DND-41 (cell line): ENCODE measurements at regions not wholly inside any gene's neighbourhood (a gene's known extent, or its start where the extent isn't known, plus 50 kb on each side); places are given as distances from the start of the nearest gene placed in this dataset.

Experiments
- ATAC-seq: fragments of 200-7000 bp; cut with Tn5 transposase; 3 replicates; pipeline ENCODE4 v1.9.1; 2021; ENCODE audit warnings: low read depth; ENCODE audit not compliant: insufficient read depth
- DNase-seq: peaks from one replicate; pipeline ENCODE4 v3.0.0-alpha.2; 2020
- H2AFZ ChIP-seq: 2 replicates; pipeline ENCODE4 v1.6.0; 2012; ENCODE audit warnings: low read depth, low read length
- H3K27ac ChIP-seq: 2 replicates; pipeline ENCODE4 v1.5.1; 2012; ENCODE audit warnings: low read length, inconsistent platforms
- H3K27me3 ChIP-seq: fragments of 200-600 bp; sonication (generic); 2 replicates; pipeline ENCODE4 v1.6.0; 2012; ENCODE audit warnings: low read length, mild to moderate bottlenecking, inconsistent platforms; ENCODE audit not compliant: insufficient read depth, poor library complexity
- H3K36me3 ChIP-seq: 2 replicates; pipeline ENCODE4 v1.5.1; 2012; ENCODE audit warnings: low read length, inconsistent platforms; ENCODE audit not compliant: insufficient read depth
- H3K4me1 ChIP-seq: 2 replicates; pipeline ENCODE4 v1.5.1; 2012; ENCODE audit warnings: mild to moderate bottlenecking, low read length; ENCODE audit not compliant: insufficient read depth
- H3K4me2 ChIP-seq: 2 replicates; pipeline ENCODE4 v1.6.0; 2012; ENCODE audit warnings: mild to moderate bottlenecking, moderate library complexity, low read length, inconsistent platforms; ENCODE audit not compliant: insufficient read depth
- H3K4me3 ChIP-seq, 2 experiments: fragments of 200-600 bp in 1 of 2; shearing (Covaris generic) in 1 of 2; 2 replicates each; pipeline ENCODE4 v1.5.1; 2012 to 2016; ENCODE audit warnings: inconsistent platforms in 2 of 2, low read length in 2 of 2, mild to moderate bottlenecking in 2 of 2, low read depth in 1 of 2, moderate library complexity in 1 of 2
- H3K79me2 ChIP-seq: 2 replicates; pipeline ENCODE4 v1.6.0; 2012; ENCODE audit warnings: low read length, inconsistent platforms; ENCODE audit not compliant: insufficient read depth
- H3K9ac ChIP-seq: 2 replicates; pipeline ENCODE4 v1.6.0; 2012; ENCODE audit warnings: low read depth, mild to moderate bottlenecking, inconsistent platforms, low read length, moderate library complexity
- H3K9me3 ChIP-seq: 2 replicates; pipeline ENCODE4 v1.5.1; 2012; ENCODE audit warnings: low read length, moderate library complexity, mild to moderate bottlenecking, inconsistent platforms; ENCODE audit not compliant: insufficient read depth, severe bottlenecking
- H4K20me1 ChIP-seq: 2 replicates; pipeline ENCODE4 v1.6.0; 2012; ENCODE audit warnings: low read length; ENCODE audit not compliant: insufficient read depth
- EZH2 ChIP-seq: IDR thresholded peaks from 3 replicates; pipeline ENCODE4 v1.6.1; 2012; ENCODE audit warnings: borderline replicate concordance, low read depth, mild to moderate bottlenecking, moderate library complexity, low read length, inconsistent platforms; ENCODE audit not compliant: severe bottlenecking
- TF ChIP-seq, protein P1 (sequence below): IDR thresholded peaks from 2 replicates; pipeline ENCODE4 v1.5.1; 2012; ENCODE audit warnings: borderline replicate concordance, low read length, moderate library complexity, mild to moderate bottlenecking; ENCODE audit not compliant: poor library complexity, severe bottlenecking; ENCODE audit errors: extremely low read depth

DNA sequence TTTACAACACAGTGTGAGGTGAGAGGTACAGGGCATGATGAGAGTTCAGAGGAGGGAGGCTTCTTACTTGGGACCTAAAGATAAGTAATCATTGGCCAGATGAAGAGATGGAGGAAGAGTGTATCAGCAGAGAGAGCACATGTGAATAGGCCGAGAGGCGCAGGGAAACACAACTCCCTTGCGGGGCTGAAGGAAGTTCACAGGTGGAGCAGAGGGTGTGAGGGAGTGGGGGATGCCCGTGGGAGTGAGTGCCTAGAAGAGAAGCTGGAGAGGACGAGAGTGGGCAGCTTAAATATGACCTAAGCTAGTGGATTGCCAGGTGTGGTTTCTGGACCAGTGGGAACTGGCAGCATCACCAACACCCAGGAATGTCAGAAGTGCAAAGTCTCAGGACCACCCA is 98.2 kb upstream of the TBC1D5 start:
- no peak overlapping the region for H3K9ac ChIP-seq
- no peaks in the 10 kb centered on the region for H4K20me1 ChIP-seq
- H3K27ac ChIP-seq: no peak overlapping the region
- H3K79me2 ChIP-seq: no peaks in the 10 kb centered on the region
- H2AFZ ChIP-seq: no peak overlapping the region
- H3K27me3 ChIP-seq: no peaks in the 10 kb centered on the region
- H3K4me1 ChIP-seq: 0 out of 2 replicates have a peak, but pooled peaks cover 3% of the 10 kb centered on the region
- no peak for TF ChIP-seq EZH2
- TF ChIP-seq, protein P1, sequence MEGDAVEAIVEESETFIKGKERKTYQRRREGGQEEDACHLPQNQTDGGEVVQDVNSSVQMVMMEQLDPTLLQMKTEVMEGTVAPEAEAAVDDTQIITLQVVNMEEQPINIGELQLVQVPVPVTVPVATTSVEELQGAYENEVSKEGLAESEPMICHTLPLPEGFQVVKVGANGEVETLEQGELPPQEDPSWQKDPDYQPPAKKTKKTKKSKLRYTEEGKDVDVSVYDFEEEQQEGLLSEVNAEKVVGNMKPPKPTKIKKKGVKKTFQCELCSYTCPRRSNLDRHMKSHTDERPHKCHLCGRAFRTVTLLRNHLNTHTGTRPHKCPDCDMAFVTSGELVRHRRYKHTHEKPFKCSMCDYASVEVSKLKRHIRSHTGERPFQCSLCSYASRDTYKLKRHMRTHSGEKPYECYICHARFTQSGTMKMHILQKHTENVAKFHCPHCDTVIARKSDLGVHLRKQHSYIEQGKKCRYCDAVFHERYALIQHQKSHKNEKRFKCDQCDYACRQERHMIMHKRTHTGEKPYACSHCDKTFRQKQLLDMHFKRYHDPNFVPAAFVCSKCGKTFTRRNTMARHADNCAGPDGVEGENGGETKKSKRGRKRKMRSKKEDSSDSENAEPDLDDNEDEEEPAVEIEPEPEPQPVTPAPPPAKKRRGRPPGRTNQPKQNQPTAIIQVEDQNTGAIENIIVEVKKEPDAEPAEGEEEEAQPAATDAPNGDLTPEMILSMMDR: no peak
- no peak overlapping the region for H3K4me3 ChIP-seq
- H3K9me3 ChIP-seq: no peaks in the 10 kb centered on the region
- ATAC-seq (0 out of 3 replicates have a peak, but pooled peaks have one; percentile 5), DNase-seq (no peak)
- H3K36me3 ChIP-seq: no peaks in the 10 kb centered on the region
- no peak overlapping the region for H3K4me2 ChIP-seq

DNA sequence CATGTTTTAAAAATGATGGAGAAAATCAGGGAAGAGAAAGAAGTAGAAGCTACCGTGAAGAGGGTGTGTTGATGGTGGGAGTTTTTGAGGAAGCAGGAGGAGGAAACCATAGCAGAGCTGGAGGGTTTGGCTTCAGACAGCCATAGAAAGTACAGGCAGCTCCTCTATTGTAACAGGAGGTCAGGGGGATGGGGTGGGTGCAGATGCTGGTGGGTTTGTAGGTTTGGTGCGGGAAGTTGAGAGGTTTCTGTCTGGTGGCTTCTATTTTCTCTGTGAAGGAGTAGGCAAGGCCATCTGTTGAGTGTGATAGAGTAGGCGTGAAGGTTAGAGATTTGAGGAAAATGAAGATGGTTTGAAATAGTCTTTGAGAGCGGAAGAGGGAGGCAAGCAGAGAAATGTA is 97.7 kb upstream of the TBC1D5 start:
- no peaks in the 10 kb centered on the region for H3K36me3 ChIP-seq
- no peak overlapping the region for H3K4me2 ChIP-seq
- no peak for DNase-seq
- no peaks in the 10 kb centered on the region for H3K9me3 ChIP-seq
- no peak overlapping the region for H3K4me3 ChIP-seq
- TF ChIP-seq, protein P1: no peak
- TF ChIP-seq EZH2: no peak
- no peak overlapping the region for H3K9ac ChIP-seq
- H4K20me1 ChIP-seq: no peaks in the 10 kb centered on the region
- H2AFZ ChIP-seq: no peak overlapping the region
- H3K27me3 ChIP-seq: no peaks in the 10 kb centered on the region
- no peaks in the 10 kb centered on the region for H3K79me2 ChIP-seq
- H3K27ac ChIP-seq: no peak overlapping the region
- H3K4me1 ChIP-seq: 0 out of 2 replicates have a peak, but pooled peaks cover 3% of the 10 kb centered on the region
- ATAC-seq: peak; percentile 22; the same call in 2 of the 3 replicates

DNA sequence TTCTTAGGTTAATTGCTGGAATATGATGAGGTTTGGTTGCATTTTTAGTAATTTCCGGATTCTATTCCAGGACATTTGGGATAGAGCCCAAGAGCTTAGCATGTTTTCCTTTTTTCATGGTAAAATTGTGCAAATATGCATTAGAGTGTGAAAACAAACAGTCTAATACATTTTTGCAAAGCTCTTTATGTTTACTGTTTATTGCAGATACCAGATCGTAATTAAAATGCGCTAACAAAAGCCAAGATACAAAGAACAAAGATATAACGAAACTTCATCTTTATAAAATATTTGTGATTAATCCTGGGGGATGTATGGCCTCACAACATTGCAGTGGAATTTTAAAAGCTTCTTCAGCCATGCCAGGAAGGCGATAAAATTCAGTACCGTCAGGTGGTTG is 94.5 kb upstream of the TBC1D5 start:
- no peaks in the 10 kb centered on the region for H3K36me3 ChIP-seq
- DNase-seq: no peak
- no peak overlapping the region for H3K9ac ChIP-seq
- no peaks in the 10 kb centered on the region for H3K27me3 ChIP-seq
- H4K20me1 ChIP-seq: no peaks in the 10 kb centered on the region
- no peaks in the 10 kb centered on the region for H3K9me3 ChIP-seq
- ATAC-seq: no peak
- no peak overlapping the region for H2AFZ ChIP-seq
- no peaks in the 10 kb centered on the region for H3K79me2 ChIP-seq
- H3K4me3 ChIP-seq: no peak overlapping the region
- H3K4me2 ChIP-seq: no peak overlapping the region
- no peak for TF ChIP-seq EZH2
- TF ChIP-seq, protein P1: no peak
- H3K27ac ChIP-seq: no peak overlapping the region
- 0 out of 2 replicates have a peak, but pooled peaks cover 3% of the 10 kb centered on the region for H3K4me1 ChIP-seq

DNA sequence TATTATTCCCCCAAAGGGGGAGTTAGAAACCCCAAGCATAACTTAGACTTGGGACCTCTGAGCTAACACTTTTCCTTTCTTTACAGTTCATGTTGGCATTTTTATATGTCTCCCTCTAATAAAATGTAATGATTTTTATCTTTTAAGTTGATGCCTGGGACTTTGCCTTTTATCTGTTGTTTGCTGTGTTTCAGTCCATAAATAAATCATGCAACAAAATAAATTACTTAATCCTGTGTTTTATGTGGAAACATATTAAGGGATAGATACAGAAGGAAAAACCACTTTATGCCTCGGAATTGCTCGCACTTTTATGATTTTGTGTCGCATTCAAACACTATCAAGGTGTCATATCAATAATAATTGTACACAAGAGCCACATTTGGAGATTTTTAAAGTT is 93.7 kb upstream of the TBC1D5 start:
- Histone ChIP-seq H3K36me3 (no peaks in the 10 kb centered on the region), H3K4me2 (no peak overlapping the region), H4K20me1 (no peaks in the 10 kb centered on the region), H3K27me3 (no peaks in the 10 kb centered on the region), H3K9ac (no peak overlapping the region), H3K4me1 (0 out of 2 replicates have a peak, but pooled peaks cover 3% of the 10 kb centered on the region), H3K4me3 (no peak overlapping the region), H3K27ac (no peak overlapping the region), H2AFZ (no peak overlapping the region), H3K79me2 (no peaks in the 10 kb centered on the region), H3K9me3 (no peaks in the 10 kb centered on the region)
- no peak for TF ChIP-seq EZH2
- no peak for ATAC-seq
- DNase-seq: no peak
